GM19463 (cell line): ENCODE measurements at regions not wholly inside any gene's neighbourhood (a gene's known extent, or its start where the extent isn't known, plus 50 kb on each side); places are given as distances from the start of the nearest gene placed in this dataset.

Source experiments
- ATAC-seq: cut with Tn5 transposase; IDR thresholded peaks from one replicate; pipeline ENCODE4 v1.9.1; 2021; ENCODE audit warnings: mild to moderate bottlenecking, moderate library complexity; ENCODE audit not compliant: unreplicated experiment

- ATAC-seq, result no peak
Measured at GRCh38 chr10:113409175-113409574, 143.7 kb upstream of the HABP2 start.

GRCh38 chr10:113410618-113411017 lies 142.2 kb upstream of the HABP2 start:
- no peak for ATAC-seq

GRCh38 chr10:113411456-113411855 lies 141.4 kb upstream of the HABP2 start:
- no peak for ATAC-seq

- no peak for ATAC-seq
Measured at GRCh38 chr10:113412161-113412560, 140.7 kb upstream of the HABP2 start.

GRCh38 chr10:113414543-113414942 lies 138.3 kb upstream of the HABP2 start:
- no peak for ATAC-seq

- no peak for ATAC-seq
Measured at GRCh38 chr10:113415246-113415645, 137.6 kb upstream of the HABP2 start.

GRCh38 chr10:113420057-113420732 lies 132.7 kb upstream of the HABP2 start:
- ATAC-seq, result no peak

- no peak for ATAC-seq
Measured at GRCh38 chr10:113420733-113421675, 131.8 kb upstream of the HABP2 start.

GRCh38 chr10:113422371-113422770 lies 130.5 kb upstream of the HABP2 start:
- no peak for ATAC-seq

GRCh38 chr10:113423981-113424721 lies 128.7 kb upstream of the HABP2 start:
- ATAC-seq, result no peak

GRCh38 chr10:113425008-113425407 lies 127.8 kb upstream of the HABP2 start:
- ATAC-seq, result no peak

- ATAC-seq, result no peak
Measured at GRCh38 chr10:113425541-113425951, 127.3 kb upstream of the HABP2 start.

- ATAC-seq, result no peak
Measured at GRCh38 chr10:113426181-113426877, 126.5 kb upstream of the HABP2 start.

- ATAC-seq, result no peak
Measured at GRCh38 chr10:113427236-113427735, 125.6 kb upstream of the HABP2 start.

- ATAC-seq, result no peak
Measured at GRCh38 chr10:113427811-113428558, 124.9 kb upstream of the HABP2 start.

- no peak for ATAC-seq
Measured at GRCh38 chr10:113430634-113431397, 122.0 kb upstream of the HABP2 start.

- no peak for ATAC-seq
Measured at GRCh38 chr10:113431398-113432160, 121.3 kb upstream of the HABP2 start.

- no peak for ATAC-seq
Measured at GRCh38 chr10:113433711-113434110, 119.1 kb upstream of the HABP2 start.
